Right lobe of liver (tissue), 4 donors: ENCODE measurements at regions not wholly inside any gene's neighbourhood (a gene's known extent, or its start where the extent isn't known, plus 50 kb on each side); places are given as distances from the start of the nearest gene placed in this dataset.

Source experiments
- POLR2A ChIP-seq: fragments of 450-650 bp; IDR thresholded peaks from one replicate; pipeline ENCODE4 v1.6.1; 2017; ENCODE audit warnings: antibody characterized with exemption, mild to moderate bottlenecking
- TF ChIP-seq, protein P1 (sequence below), 4 donors: fragments of 200-600 bp in 3 of 4; fragments of 450-650 bp in 1 of 4; IDR thresholded peaks; one replicate each; pipeline versions ENCODE4 v1.5.1 to v1.8.0; 2016 to 2022; ENCODE audit warnings: antibody characterized with exemption in 4 of 4, mild to moderate bottlenecking in 2 of 4
- donor health status: DM: no; HTN: no; CAD: no.
- donor health status: DM: no; HTN: no; CAD: no.
- donor health status: DM: no; HTN: yes; CAD: no.

DNA sequence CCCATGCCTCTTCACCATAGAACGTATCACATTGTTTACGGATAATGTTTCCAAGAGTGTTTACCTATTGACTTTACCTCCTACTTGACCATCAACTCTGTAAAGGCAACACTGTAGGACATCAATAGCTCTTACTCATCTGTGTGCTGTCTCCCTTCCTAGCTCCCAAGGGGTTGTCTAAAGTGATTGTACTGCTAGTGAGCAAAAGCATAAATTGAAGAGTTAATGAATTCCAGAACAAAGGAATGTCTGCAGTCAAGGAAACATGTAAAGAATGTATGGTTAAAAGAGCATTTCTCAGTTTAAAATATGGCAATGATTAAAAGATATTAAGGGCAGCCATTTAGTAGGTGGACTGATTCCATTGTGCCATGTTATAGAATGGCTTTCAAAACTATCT, 985.4 kb downstream of the TBC1D32 start:
- no peak for TF ChIP-seq POLR2A
- TF ChIP-seq, protein P1, sequence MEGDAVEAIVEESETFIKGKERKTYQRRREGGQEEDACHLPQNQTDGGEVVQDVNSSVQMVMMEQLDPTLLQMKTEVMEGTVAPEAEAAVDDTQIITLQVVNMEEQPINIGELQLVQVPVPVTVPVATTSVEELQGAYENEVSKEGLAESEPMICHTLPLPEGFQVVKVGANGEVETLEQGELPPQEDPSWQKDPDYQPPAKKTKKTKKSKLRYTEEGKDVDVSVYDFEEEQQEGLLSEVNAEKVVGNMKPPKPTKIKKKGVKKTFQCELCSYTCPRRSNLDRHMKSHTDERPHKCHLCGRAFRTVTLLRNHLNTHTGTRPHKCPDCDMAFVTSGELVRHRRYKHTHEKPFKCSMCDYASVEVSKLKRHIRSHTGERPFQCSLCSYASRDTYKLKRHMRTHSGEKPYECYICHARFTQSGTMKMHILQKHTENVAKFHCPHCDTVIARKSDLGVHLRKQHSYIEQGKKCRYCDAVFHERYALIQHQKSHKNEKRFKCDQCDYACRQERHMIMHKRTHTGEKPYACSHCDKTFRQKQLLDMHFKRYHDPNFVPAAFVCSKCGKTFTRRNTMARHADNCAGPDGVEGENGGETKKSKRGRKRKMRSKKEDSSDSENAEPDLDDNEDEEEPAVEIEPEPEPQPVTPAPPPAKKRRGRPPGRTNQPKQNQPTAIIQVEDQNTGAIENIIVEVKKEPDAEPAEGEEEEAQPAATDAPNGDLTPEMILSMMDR (IDR thresholded peaks at IDR 0.05): no peak
